Transverse colon (tissue), 4 donors: ENCODE measurements at regions not wholly inside any gene's neighbourhood (a gene's known extent, or its start where the extent isn't known, plus 50 kb on each side); places are given as distances from the start of the nearest gene placed in this dataset.

ENCODE experiments used
- DNase-seq: peaks from one replicate; pipeline ENCODE4 v3.0.0-alpha.2; 2019
- H3K27ac ChIP-seq, 4 donors: fragments of 200-600 bp; sonication (generic); 2 replicates each; pipeline ENCODE4 v1.5.1; 2016 to 2018; ENCODE audit warnings: inconsistent platforms in 4 of 4
- H3K27me3 ChIP-seq: fragments of 200-600 bp; sonication (generic); 2 replicates; pipeline ENCODE4 v1.5.1; 2017; ENCODE audit warnings: inconsistent platforms
- H3K36me3 ChIP-seq, 4 donors: fragments of 200-600 bp; sonication (generic); 2 replicates each; pipeline ENCODE4 v1.5.1; 2017 to 2019; ENCODE audit warnings: inconsistent platforms in 4 of 4
- H3K4me1 ChIP-seq, 4 donors: fragments of 200-600 bp; sonication (generic); 2 replicates each; pipeline ENCODE4 v1.5.1; 2017 to 2020; ENCODE audit warnings: inconsistent platforms in 4 of 4
- H3K4me3 ChIP-seq, 4 donors: fragments of 200-600 bp; sonication (generic); 1 replicate in 1 of 4; 2 replicates in 3 of 4; pipeline versions ENCODE4 v1.5.1 to v1.6.1; 2017 to 2019; ENCODE audit warnings: inconsistent platforms in 4 of 4
- H3K9me3 ChIP-seq, 2 donors: fragments of 200-600 bp; sonication (generic); 2 replicates each; pipeline ENCODE4 v1.5.1; 2017 to 2019; ENCODE audit warnings: inconsistent platforms in 2 of 2
- CTCF ChIP-seq, 5 experiments: fragments of 200-600 bp in 3 of 5; fragments of 450-650 bp in 2 of 5; sonication (generic) in 3 of 5; IDR thresholded peaks; 1 replicate in 2 of 5; 2 replicates in 3 of 5; pipeline ENCODE4 v1.5.1; 2016 to 2017; ENCODE audit warnings: antibody characterized with exemption in 5 of 5, inconsistent platforms in 3 of 5, mild to moderate bottlenecking in 2 of 5, moderate library complexity in 1 of 5
- EP300 ChIP-seq: sonication (generic); formaldehyde crosslinking; IDR thresholded peaks from one replicate; pipeline ENCODE4 v1.6.1; 2017; ENCODE audit warnings: antibody characterized with exemption, low read depth
- POLR2A ChIP-seq: fragments of 450-650 bp; IDR thresholded peaks from one replicate; pipeline ENCODE4 v1.6.1; 2016; ENCODE audit warnings: antibody characterized with exemption, mild to moderate bottlenecking, moderate library complexity
- POLR2AphosphoS5 ChIP-seq, 3 donors: sonication (generic); formaldehyde crosslinking; IDR thresholded peaks; one replicate each; pipeline ENCODE4 v1.6.1; 2016; ENCODE audit warnings: antibody characterized with exemption in 3 of 3
- WGBS, 2 donors: methylation state at CpG; one replicate each; pipeline ENCODE4 v1.1.5; 2018; ENCODE audit warnings: low coverage in 1 of 2; 5-methylcytosine and 5-hydroxymethylcytosine counted together
- in situ Hi-C, 4 donors: fragments of 200-750 bp; cut with MboI; loops; one replicate each; pipeline versions ENCODE4 v1.15.0 to v1.15.1; 2017; ENCODE audit warnings: low sequenced_read_pairs in 3 of 4, low pct_ligation_motif_present in 1 of 4, low pct_unique_long_range_greater_than_20kb in 1 of 4
- intact Hi-C: fragments of 100-400 bp; cut with DNase I; formaldehyde crosslinking; loops from one replicate; pipeline ENCODE4 v1.15.1; 2023; ENCODE audit warnings: low total_unique reads

- in situ Hi-C loops (no loop called here), intact Hi-C loops (no loop called here)
- Histone ChIP-seq H3K4me1 (no peaks in the 10 kb centered on the region), H3K4me3 (no peak overlapping the region), H3K9me3 (peaks cover 0 to 4% of the 10 kb centered on the region in 2 donors), H3K27ac (no peak overlapping the region), H3K27me3 (no peaks in the 10 kb centered on the region), H3K36me3 (no peaks in the 10 kb centered on the region)
- TF ChIP-seq POLR2A (no peak), EP300 (no peak), CTCF (IDR thresholded peaks at IDR 0.05) (no peak), POLR2AphosphoS5 (IDR thresholded peaks at IDR 0.05) (no peak)
- DNase-seq = no peak
Measured at GRCh38 chr1:67963263-67963662, 87.2 kb downstream of the DIRAS3 start.

DNA sequence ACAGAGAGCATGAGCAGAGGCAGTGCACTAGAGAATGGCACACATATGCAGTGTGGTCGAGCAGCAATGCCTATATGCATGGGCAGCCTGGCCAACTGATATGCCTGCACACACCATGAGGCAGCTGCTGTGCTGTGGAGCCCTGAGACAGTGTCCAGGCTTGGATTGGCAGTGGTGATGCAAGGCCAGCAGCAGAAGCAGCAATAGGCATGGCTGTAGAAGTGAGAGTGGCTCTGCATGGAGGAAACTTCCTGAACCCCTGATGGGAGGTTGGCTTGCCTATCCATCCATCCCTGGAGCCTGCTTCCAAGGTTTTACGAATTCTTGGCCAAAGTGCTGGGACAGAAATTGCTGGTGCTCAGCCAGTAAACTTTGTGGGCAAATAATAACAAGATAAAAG is 89.7 kb downstream of the DIRAS3 start:
- Histone ChIP-seq H3K27ac (no peak overlapping the region), H3K9me3 (peaks cover 0 to 4% of the 10 kb centered on the region in 2 donors), H3K36me3 (no peaks in the 10 kb centered on the region), H3K4me3 (no peak overlapping the region), H3K4me1 (no peaks in the 10 kb centered on the region), H3K27me3 (no peaks in the 10 kb centered on the region)
- TF ChIP-seq EP300 (no peak), CTCF (IDR thresholded peaks at IDR 0.05) (no peak), POLR2A (no peak), POLR2AphosphoS5 (IDR thresholded peaks at IDR 0.05) (no peak)
- intact Hi-C loops = no loop called here
- no peak for DNase-seq
- WGBS, 2 donors = 68% methylated on average over 2 of the region's 2 CpGs; no CpG with 5 or more reads in 1 of the 2 donors
- in situ Hi-C loops = no loop called here

DNA sequence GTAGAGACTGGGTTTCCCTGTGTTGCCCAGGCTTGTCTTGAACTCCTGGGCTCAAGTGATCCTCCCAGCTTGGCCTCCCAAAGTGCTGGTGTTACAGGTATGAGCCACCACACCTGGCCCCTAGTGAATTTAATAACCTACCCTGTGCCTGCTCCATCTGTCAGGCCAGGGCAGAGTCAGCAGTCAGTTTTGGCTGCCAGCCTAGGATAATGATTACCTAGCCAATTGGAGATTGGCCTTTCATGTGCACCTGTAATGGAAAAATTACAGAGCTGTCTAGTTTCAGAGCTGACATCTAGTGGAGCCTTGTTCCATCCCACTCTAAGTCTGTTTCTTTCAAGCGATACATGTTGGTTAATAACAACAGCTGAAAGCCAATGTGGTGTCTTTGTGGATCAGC is 92.0 kb downstream of the DIRAS3 start:
- in situ Hi-C loops = no loop called here
- Histone ChIP-seq H3K27ac (no peak overlapping the region), H3K4me3 (no peak overlapping the region), H3K36me3 (no peaks in the 10 kb centered on the region), H3K4me1 (no peaks in the 10 kb centered on the region), H3K9me3 (peaks cover 0 to 4% of the 10 kb centered on the region in 2 donors), H3K27me3 (no peaks in the 10 kb centered on the region)
- intact Hi-C loops = no loop called here
- no peak for TF ChIP-seq POLR2AphosphoS5 (IDR thresholded peaks at IDR 0.05)
- no peak for TF ChIP-seq EP300
- TF ChIP-seq CTCF (IDR thresholded peaks at IDR 0.05) = no peak
- no peak for TF ChIP-seq POLR2A
- no peak for DNase-seq
- WGBS, 2 donors = 95 to 100% methylated on average over 1 of the region's 1 CpG

GRCh38 chr1:67957066-67957465 is 93.4 kb downstream of the DIRAS3 start:
- Histone ChIP-seq H3K36me3 (no peaks in the 10 kb centered on the region), H3K27ac (no peak overlapping the region), H3K9me3 (no peaks in the 10 kb centered on the region), H3K27me3 (no peaks in the 10 kb centered on the region), H3K4me3 (no peak overlapping the region), H3K4me1 (no peaks in the 10 kb centered on the region)
- intact Hi-C loops (no loop called here), in situ Hi-C loops (no loop called here)
- no peak for DNase-seq
- WGBS, 2 donors = 57 to 72% methylated on average over 2 to 5 of the region's 5 CpGs
- no peak for TF ChIP-seq CTCF (IDR thresholded peaks at IDR 0.05)
- peak in 1 of 3 donors; percentile 36 for TF ChIP-seq POLR2AphosphoS5 (IDR thresholded peaks at IDR 0.05)
